Stomach smooth muscle (tissue), 2 donors: ENCODE measurements at regions not wholly inside any gene's neighbourhood (a gene's known extent, or its start where the extent isn't known, plus 50 kb on each side); places are given as distances from the start of the nearest gene placed in this dataset.

Source experiments
- H3K27ac ChIP-seq: one replicate; pipeline ENCODE4 v1.7.0; 2013; ENCODE audit warnings: mild to moderate bottlenecking, low read length, inconsistent platforms
- H3K27me3 ChIP-seq, 2 donors: one replicate each; pipeline ENCODE4 v1.7.0; 2013; ENCODE audit warnings: low read length in 2 of 2; ENCODE audit not compliant: insufficient read depth in 2 of 2, control insufficient read depth in 1 of 2
- H3K36me3 ChIP-seq, 2 donors: one replicate each; pipeline ENCODE4 v1.7.0; 2013; ENCODE audit warnings: low read length in 2 of 2; ENCODE audit not compliant: control insufficient read depth in 2 of 2, insufficient read depth in 2 of 2
- H3K4me1 ChIP-seq: one replicate; pipeline ENCODE4 v1.7.0; 2013; ENCODE audit warnings: low read length; ENCODE audit not compliant: control insufficient read depth, insufficient read depth
- H3K4me3 ChIP-seq, 2 donors: one replicate each; pipeline ENCODE4 v1.7.0; 2013; ENCODE audit warnings: low read length in 2 of 2
- H3K9ac ChIP-seq, 2 donors: one replicate each; pipeline ENCODE4 v1.7.0; 2013; ENCODE audit warnings: low read length in 2 of 2, mild to moderate bottlenecking in 1 of 2
- H3K9me3 ChIP-seq, 2 donors: one replicate each; pipeline ENCODE4 v1.7.0; 2013; ENCODE audit warnings: low read length in 2 of 2; ENCODE audit not compliant: control insufficient read depth in 2 of 2
- donor health status: healthy.
- donor health status: Pancreatic carcinoma.

DNA sequence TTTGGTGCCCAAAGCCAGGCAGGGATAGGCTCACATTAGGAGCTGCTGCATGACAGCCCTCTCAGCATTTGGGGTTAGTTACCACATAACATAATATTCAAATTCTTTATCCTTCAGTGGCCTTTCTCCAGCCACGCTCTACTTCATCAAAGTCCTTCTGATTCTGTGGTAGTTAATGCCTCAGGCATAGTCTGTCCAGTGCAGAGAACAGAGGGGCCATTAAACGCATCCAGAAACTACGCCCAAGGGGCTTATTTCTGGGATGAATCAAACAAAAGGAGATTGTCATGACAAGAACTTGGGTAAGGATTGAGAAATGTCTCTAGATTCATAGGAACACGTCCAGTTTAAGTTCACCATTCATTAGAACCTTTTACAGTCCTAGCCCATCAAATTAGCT, 183.4 kb upstream of the PLXNC1 start:
- Histone ChIP-seq H3K9me3 (peaks cover 0 to 4% of the 10 kb centered on the region in 2 donors), H3K27me3 (no peaks in the 10 kb centered on the region), H3K27ac (no peak overlapping the region), H3K4me3 (no peak overlapping the region), H3K4me1 (no peaks in the 10 kb centered on the region), H3K36me3 (no peaks in the 10 kb centered on the region), H3K9ac (no peak overlapping the region)

DNA sequence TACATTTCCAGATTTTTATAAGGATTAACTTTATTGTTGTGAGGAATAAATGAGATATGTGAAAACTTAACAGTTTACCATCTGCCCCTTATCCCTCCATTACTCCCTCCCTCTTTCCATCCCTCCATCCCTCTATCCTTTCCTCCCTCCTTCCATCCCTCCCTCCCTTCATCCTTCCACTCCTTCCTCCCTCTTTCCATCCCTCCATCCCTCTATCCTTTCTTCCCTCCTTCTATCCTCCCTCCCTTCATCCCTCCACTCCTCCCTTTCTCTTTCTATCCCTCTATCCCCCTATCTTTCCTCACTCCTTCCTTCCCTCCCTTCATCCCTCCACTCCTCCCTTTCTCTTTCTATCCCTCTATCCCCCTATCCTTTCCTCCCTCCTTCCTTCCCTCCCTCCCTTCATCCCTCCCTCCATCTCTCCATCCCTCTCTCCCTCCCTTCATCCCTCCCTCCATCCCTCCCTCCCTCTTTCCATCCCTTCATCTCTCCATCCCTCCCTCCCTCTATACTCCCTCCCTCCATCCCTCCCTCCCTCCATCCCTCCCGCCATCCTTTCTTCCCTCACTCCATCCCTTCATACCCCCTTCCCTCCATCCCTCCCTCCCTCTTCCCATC, 181.8 kb upstream of the PLXNC1 start:
- H3K36me3 ChIP-seq, result no peaks in the 10 kb centered on the region
- H3K4me3 ChIP-seq, result no peak overlapping the region
- H3K4me1 ChIP-seq, result no peaks in the 10 kb centered on the region

DNA sequence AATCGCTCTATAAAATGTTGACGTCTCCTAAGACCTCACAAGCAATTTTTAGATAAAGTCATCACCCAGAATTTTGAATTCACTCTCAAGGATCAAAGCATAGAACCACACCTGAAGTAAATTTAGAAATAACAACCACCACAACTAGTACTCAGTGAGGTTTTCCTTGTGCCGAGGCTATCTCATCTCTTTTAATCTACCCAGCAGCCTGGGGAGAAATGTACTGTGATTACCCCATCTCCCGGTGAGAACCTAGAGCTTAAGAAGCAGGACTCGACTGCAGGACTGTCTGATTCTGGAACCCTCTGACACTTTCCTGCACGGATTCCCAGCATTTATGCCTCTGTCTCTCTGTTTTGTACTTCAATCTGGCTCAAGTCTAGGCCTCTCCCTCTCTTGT, 180.9 kb upstream of the PLXNC1 start:
- Histone ChIP-seq H3K36me3 (no peaks in the 10 kb centered on the region), H3K4me1 (peaks cover 3% of the 10 kb centered on the region), H3K9me3 (no peaks in the 10 kb centered on the region), H3K9ac (no peak overlapping the region), H3K4me3 (no peak overlapping the region), H3K27ac (no peak overlapping the region), H3K27me3 (no peaks in the 10 kb centered on the region)

More for the DNA sequence above, 181.8 kb upstream of the PLXNC1 start:
- Histone ChIP-seq H3K9me3 (peaks cover 0 to 4% of the 10 kb centered on the region in 2 donors), H3K27ac (no peak overlapping the region), H3K27me3 (no peaks in the 10 kb centered on the region), H3K9ac (no peak overlapping the region)

- H3K27me3 ChIP-seq, result no peaks in the 10 kb centered on the region
- peaks cover 8% of the 10 kb centered on the region for H3K4me1 ChIP-seq
- H3K4me3 ChIP-seq, result no peak overlapping the region
- no peaks in the 10 kb centered on the region for H3K36me3 ChIP-seq
- no peak overlapping the region for H3K27ac ChIP-seq
- H3K9ac ChIP-seq, result no peak overlapping the region
- no peaks in the 10 kb centered on the region for H3K9me3 ChIP-seq
Observed at GRCh38 chr12:93968536-93969285, 179.7 kb upstream of the PLXNC1 start.

GRCh38 chr12:93970900-93971688, 177.3 kb upstream of the PLXNC1 start:
- Histone ChIP-seq H3K27me3 (no peaks in the 10 kb centered on the region), H3K9ac (no peak overlapping the region), H3K9me3 (no peaks in the 10 kb centered on the region), H3K4me1 (peaks cover 8% of the 10 kb centered on the region), H3K4me3 (no peak overlapping the region), H3K36me3 (no peaks in the 10 kb centered on the region), H3K27ac (no peak overlapping the region)

DNA sequence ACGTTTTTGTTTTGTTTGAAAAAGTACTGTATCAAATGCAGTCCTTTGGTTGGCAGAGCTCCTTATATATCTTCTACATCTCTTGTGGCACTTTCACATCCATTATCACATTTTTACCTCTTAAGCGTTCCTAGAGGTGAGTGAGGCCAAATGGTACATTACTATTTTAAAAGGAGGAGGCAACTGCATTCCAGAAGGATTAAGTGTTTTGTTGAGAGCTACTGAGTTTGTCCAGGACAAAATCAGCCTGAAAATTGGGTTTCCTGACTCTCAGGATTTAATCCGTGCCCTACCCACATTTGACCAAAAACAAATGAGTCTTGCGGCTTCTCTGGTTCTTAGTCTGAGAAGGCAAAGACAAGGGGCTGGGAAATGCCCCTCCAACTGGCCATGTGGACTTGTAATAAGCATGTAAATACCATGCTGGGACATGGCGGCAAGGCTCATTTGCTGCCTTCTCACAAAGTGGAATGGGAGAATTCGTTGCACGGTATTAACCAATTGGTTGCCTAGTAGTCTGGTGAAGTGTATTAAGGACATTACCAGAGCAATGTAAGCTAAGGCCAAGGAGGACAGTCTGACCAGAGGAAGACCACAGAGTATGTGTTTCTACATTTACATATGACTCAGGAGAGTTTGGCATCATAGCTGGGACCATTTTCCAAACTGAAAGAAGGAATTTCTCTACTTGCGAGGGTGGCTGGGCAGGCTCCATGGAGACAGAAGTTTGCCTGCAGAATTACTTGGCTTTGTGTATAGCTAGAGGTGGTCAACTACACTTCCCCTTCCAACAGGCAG, 175.8 kb upstream of the PLXNC1 start:
- Histone ChIP-seq H3K4me3 (no peak overlapping the region), H3K27me3 (no peaks in the 10 kb centered on the region), H3K36me3 (no peaks in the 10 kb centered on the region), H3K9me3 (no peaks in the 10 kb centered on the region), H3K9ac (no peak overlapping the region), H3K27ac (no peak overlapping the region), H3K4me1 (peaks cover 8% of the 10 kb centered on the region)

GRCh38 chr12:93974252-93974651, 174.1 kb upstream of the PLXNC1 start:
- H3K9me3 ChIP-seq, result no peaks in the 10 kb centered on the region
- no peaks in the 10 kb centered on the region for H3K27me3 ChIP-seq
- no peak overlapping the region for H3K27ac ChIP-seq
- H3K9ac ChIP-seq, result no peak overlapping the region
- H3K36me3 ChIP-seq, result no peaks in the 10 kb centered on the region
- peaks cover 8% of the 10 kb centered on the region for H3K4me1 ChIP-seq
- H3K4me3 ChIP-seq, result no peak overlapping the region

DNA sequence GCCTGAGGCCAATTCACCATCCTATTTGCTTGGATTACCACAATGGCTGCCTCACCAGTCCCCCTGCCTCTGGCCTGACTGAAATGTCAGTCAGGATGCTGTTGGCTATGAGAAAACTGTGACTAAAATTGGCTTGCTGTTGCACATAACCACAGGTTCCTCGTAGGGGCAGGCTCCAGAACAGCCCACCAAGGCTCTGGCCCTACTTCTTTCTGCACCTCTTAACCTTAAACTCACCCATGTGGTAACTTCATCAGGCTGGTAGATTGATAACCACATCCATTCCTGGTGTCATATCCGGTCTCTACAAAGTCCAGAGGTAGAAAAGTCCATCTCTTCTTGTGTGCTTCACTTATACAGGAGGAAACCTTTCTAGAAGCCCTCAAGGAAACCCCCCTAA, 172.4 kb upstream of the PLXNC1 start:
- Histone ChIP-seq H3K36me3 (no peaks in the 10 kb centered on the region), H3K9ac (no peak overlapping the region), H3K27ac (no peak overlapping the region), H3K9me3 (no peaks in the 10 kb centered on the region), H3K4me1 (peaks cover 8% of the 10 kb centered on the region), H3K27me3 (no peaks in the 10 kb centered on the region), H3K4me3 (no peak overlapping the region)

GRCh38 chr12:93977081-93977480, 171.3 kb upstream of the PLXNC1 start:
- H3K4me1 ChIP-seq, result peaks cover 8% of the 10 kb centered on the region
- H3K9ac ChIP-seq, result no peak overlapping the region
- H3K4me3 ChIP-seq, result no peak overlapping the region
- no peaks in the 10 kb centered on the region for H3K9me3 ChIP-seq
- H3K36me3 ChIP-seq, result no peaks in the 10 kb centered on the region
- no peak overlapping the region for H3K27ac ChIP-seq
- H3K27me3 ChIP-seq, result no peaks in the 10 kb centered on the region

DNA sequence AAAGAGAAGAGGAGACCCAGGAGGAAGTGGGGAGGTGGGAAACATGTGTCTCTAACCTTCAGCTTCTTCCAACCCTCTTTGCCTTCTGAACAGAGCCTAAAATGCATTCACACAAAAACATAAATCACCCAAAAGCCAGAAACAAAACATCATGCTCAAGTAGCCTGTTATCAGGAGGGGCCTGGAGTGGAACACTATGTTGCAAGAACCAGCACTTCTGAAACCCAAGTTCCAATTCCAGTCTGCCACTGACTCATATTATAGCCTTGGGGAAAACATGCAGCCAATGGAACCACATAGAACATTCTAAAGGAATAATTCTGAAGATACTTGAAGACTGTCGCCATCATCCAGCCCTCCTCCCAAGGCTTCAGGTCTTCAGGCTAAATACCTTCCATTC, 169.8 kb upstream of the PLXNC1 start:
- H3K4me1 ChIP-seq, result no peaks in the 10 kb centered on the region
- H3K9ac ChIP-seq, result no peak overlapping the region
- no peak overlapping the region for H3K27ac ChIP-seq
- H3K9me3 ChIP-seq, result no peaks in the 10 kb centered on the region
- H3K4me3 ChIP-seq, result no peak overlapping the region
- no peaks in the 10 kb centered on the region for H3K36me3 ChIP-seq
- no peaks in the 10 kb centered on the region for H3K27me3 ChIP-seq
